ENCODE measurements at regions not wholly inside any gene's neighbourhood (a gene's known extent, or its start where the extent isn't known, plus 50 kb on each side); places are given as distances from the start of the nearest gene placed in this dataset.

- TF ChIP-seq REST (IDR thresholded peaks at IDR 0.05; ENCODE audit: low read depth) (no peak), RAD21 (IDR thresholded peaks at IDR 0.05; ENCODE audit: low read depth) (no peak)
These were observed 168.9 kb upstream of the NFIB start (continued) for GRCh38 chr9:14482856-14483255.

GRCh38 chr9:14480526-14480925, 166.6 kb upstream of the NFIB start:
- POLR2A ChIA-PET, result no interaction called here
- H3K27ac ChIP-seq (ENCODE audit: low read depth, low read length), result no peak overlapping the region
- BruUV-seq (replicated peaks), result no TSS peak

More at GRCh38 chr9:14480526-14480925, 166.6 kb upstream of the NFIB start:
- CTCF ChIA-PET, result no interaction called here
- DNase-seq (ENCODE audit: low read depth, low spot score) (no peak), ATAC-seq (no peak)
- H2AFZ ChIP-seq (ENCODE audit: low read depth, low read length, poor library complexity, severe bottlenecking), result no peak overlapping the region
- no peaks in the 10 kb centered on the region for H3K9me3 ChIP-seq (ENCODE audit: control insufficient read depth in 1 of 2, insufficient read depth in 1 of 2, low read depth in 1 of 2, low read length in 2 of 2)
- H3K9ac ChIP-seq (ENCODE audit: low read length), result no peak overlapping the region
- no peaks in the 10 kb centered on the region for H3K36me3 ChIP-seq (ENCODE audit: control insufficient read depth in 1 of 2, insufficient read depth in 2 of 2, low read length in 2 of 2)
- H3K9me2 ChIP-seq (ENCODE audit: insufficient read depth), result no peaks in the 10 kb centered on the region; the same call in 1 of the 2 replicates
- H3K4me2 ChIP-seq (ENCODE audit: low read length), result no peak overlapping the region
- TF ChIP-seq SP1 (IDR thresholded peaks at IDR 0.05; ENCODE audit: low read depth) (no peak), EZH2 (IDR thresholded peaks at IDR 0.05) (no peak), MAX (IDR thresholded peaks at IDR 0.05) (no peak), CBX3 (IDR thresholded peaks at IDR 0.05; ENCODE audit: low read depth) (no peak), POLR2A (IDR thresholded peaks at IDR 0.05; ENCODE audit: borderline replicate concordance, extremely low read depth, insufficient read depth, insufficient read length) (no peak), TCF7L2 (IDR thresholded peaks at IDR 0.05; ENCODE audit: borderline replicate concordance, extremely low read depth, insufficient read depth, insufficient read length) (no peak), YY1 (IDR thresholded peaks at IDR 0.05; ENCODE audit: extremely low read depth, insufficient replicate concordance, low read depth, low read length) (no peak), SRF (IDR thresholded peaks at IDR 0.05; ENCODE audit: low read depth) (no peak)
- RAD21 ChIA-PET (ENCODE audit: low non-redundant PET in 1 of 2, low total read pairs in 2 of 2, uncharacterized antibody in 2 of 2, unreplicated experiment in 2 of 2), result no interaction called here
- H3K27me3 ChIP-seq (ENCODE audit: insufficient read depth, low read length), result peaks cover 31% of the 10 kb centered on the region
- H4K20me1 ChIP-seq (ENCODE audit: insufficient read depth), result no peaks in the 10 kb centered on the region
- H3K4me3 ChIP-seq (replicated peaks in 1 of 2; ENCODE audit: low read depth in 1 of 2, low read length in 2 of 2), result no peak overlapping the region
- no peaks in the 10 kb centered on the region for H3K79me2 ChIP-seq (ENCODE audit: insufficient read depth, low read length)
- intact Hi-C loops (cut with micrococcal nuclease), result no loop called here
- no peaks in the 10 kb centered on the region for H3K4me1 ChIP-seq (ENCODE audit: control insufficient read depth in 1 of 2, insufficient read depth in 2 of 2, low read length in 2 of 2)

All from HCT116 (cell line).